ENCODE measurements at regions not wholly inside any gene's neighbourhood (a gene's known extent, or its start where the extent isn't known, plus 50 kb on each side); places are given as distances from the start of the nearest gene placed in this dataset.
"Not testable (repeated sequence)": the region's sequence is repeated elsewhere in the genome, so short reads cannot be mapped to it uniquely, and the experiment has no call there.

GRCh38 chr6:154623391-154623790 is 109.8 kb upstream of the SCAF8 start:
- intact Hi-C loops (cut with DNase I), result no loop called here
- no peak for DNase-seq
- no peak for ATAC-seq (ENCODE audit: poor library complexity)

- intact Hi-C loops (cut with DNase I), result no loop called here
- ATAC-seq (ENCODE audit: poor library complexity) (peak; percentile 58), DNase-seq (no peak)
These were observed 109.1 kb upstream of the SCAF8 start for GRCh38 chr6:154624038-154624599.

- ATAC-seq (ENCODE audit: poor library complexity); DNase-seq; intact Hi-C loops (cut with DNase I): not testable (repeated sequence)
These were observed 108.5 kb upstream of the SCAF8 start for GRCh38 chr6:154624727-154625126.

DNA sequence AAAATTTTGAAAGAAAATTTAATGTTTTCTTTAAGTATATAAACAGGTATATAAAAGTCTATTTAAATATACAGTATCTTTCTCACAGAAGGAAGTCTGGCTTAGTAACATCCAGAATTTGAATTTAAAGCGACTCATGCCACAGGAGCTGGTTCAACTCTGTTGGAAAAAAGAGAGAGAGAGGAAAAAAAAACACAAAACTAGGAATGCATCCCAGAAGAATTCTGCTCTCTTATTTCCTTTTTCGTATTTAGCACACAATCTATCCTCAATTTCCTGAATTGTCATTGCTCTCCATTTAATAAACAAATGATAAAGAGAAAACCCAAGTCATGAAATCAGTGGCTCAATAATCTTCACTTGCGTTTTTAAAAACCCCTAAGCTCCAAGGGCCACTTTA is 107.5 kb upstream of the SCAF8 start:
- intact Hi-C loops (cut with DNase I), result no loop called here
- DNase-seq (no peak), ATAC-seq (ENCODE audit: poor library complexity) (no peak)

GRCh38 chr6:154629127-154629526 is 104.1 kb upstream of the SCAF8 start:
- ATAC-seq (ENCODE audit: poor library complexity), result no peak
- intact Hi-C loops (cut with DNase I), result no loop called here
- no peak for DNase-seq

DNA sequence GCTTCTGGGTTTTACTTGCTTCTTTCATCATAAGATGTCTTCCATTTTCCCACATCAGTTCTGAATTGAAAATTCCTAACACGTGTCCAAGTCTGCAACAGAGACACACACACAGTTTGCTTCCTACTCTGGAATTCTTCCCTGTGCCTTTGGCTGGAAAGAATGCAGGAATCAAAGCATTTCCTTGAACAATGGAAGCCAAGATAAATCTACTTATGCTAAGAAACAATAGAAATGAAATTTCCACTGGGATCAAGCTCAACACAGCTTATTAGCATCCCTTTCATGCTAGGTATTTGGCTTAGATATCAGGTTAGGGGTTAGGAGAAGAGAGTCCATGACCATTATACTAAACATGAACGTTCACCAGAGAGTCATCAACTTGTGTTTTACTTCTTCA is 101.1 kb upstream of the SCAF8 start:
- intact Hi-C loops (cut with DNase I), result no loop called here
- no peak for ATAC-seq (ENCODE audit: poor library complexity)
- DNase-seq, result no peak

GRCh38 chr6:154637392-154637791 is 95.8 kb upstream of the SCAF8 start:
- no peak for DNase-seq
- ATAC-seq (ENCODE audit: poor library complexity), result no peak
- intact Hi-C loops (cut with DNase I), result no loop called here

GRCh38 chr6:154638369-154638768 is 94.8 kb upstream of the SCAF8 start:
- DNase-seq (no peak), ATAC-seq (ENCODE audit: poor library complexity) (no peak)
- intact Hi-C loops (cut with DNase I), result no loop called here

DNA sequence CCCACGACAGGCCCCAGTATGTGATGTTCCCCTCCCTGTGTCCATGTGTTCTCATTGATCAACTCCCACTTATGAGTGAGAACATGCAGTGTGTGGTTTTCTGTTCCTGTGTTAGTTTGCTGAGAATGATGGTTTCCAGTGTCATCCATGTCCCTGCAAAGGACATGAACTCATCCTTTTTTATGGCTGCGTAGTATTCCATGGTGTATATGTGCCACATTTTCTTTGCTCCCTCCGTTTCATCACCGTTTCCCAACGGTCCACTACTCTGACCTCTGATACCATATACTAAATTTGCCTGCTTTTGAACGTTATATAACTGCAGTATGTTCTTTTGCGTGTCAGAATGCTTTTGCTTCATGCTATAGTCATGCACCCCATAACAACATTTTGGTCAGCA is 94.0 kb upstream of the SCAF8 start:
- ATAC-seq (ENCODE audit: poor library complexity); DNase-seq; intact Hi-C loops (cut with DNase I): not testable (repeated sequence)

DNA sequence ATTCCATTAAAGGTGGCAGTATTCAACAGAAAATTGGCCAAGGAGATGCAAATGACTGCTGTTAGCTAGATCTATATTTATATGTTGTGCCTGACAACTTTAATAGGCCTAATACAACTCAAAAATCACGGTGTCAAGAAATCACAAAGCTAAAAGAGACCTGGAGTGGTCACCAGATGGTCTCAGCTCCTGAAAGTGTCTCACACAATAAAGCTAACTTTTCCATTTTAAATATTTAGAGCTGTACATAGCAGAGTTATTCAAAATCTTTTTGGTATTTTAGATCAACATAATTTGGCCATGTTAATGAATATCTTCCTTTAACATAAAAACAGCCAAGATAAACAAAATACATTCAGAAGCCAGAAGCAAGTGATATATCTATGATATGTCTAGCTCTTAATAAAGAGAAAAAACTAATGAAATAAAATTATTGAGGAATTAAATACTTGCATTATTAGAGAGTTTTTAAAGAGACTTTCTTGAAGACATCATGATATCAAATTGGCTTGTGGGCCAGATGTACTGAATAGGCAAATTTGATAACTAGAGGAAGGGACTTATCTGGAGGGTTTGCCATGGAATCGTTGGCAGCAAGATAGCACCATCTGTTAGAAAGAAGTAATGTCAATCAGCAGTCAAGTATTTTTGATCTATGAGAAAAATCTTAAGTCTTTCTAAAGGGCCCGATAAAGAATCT is 84.9 kb upstream of the SCAF8 start:
- intact Hi-C loops (cut with DNase I), result no loop called here
- ATAC-seq (ENCODE audit: poor library complexity) (no peak), DNase-seq (no peak)

DNA sequence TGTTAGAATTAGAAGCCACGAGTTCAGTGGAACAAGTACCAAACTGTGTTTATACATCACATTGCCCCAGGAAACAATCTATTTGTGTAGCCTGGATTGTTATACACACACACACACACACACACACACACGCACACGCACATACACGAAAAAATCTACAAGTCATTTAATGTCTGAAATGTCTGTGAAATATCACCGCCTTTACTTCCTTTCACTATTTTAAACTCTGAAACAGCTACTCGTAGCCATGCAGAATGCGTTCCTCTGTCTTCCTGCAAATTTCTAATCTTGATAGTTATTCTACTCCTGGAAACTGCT is 84.4 kb upstream of the SCAF8 start:
- ATAC-seq (ENCODE audit: poor library complexity) (no peak), DNase-seq (no peak)
- intact Hi-C loops (cut with DNase I), result no loop called here

GRCh38 chr6:154649721-154650120 is 83.5 kb upstream of the SCAF8 start:
- DNase-seq, result no peak
- intact Hi-C loops (cut with DNase I), result no loop called here
- ATAC-seq (ENCODE audit: poor library complexity), result no peak

GRCh38 chr6:154650351-154650750 is 82.9 kb upstream of the SCAF8 start:
- ATAC-seq (ENCODE audit: poor library complexity), result no peak
- intact Hi-C loops (cut with DNase I), result no loop called here

DNA sequence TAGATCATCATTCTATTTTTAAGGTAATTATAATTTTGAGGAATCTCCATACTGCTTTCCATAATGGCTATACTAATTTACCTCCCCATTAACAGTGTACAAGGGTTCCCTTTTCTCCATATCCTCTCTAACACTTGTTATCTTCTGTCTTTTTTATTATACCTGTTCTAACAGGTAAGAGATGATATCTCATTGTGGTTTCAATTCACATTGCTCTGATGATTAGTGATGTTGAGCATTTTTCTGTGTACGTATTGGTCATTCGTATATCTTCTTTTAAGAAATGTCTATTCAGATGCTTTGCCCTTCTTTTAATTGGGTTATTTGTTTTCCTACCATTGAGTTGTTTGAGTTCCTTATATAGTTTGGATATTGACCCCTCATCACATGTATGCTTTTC is 81.6 kb upstream of the SCAF8 start:
- ATAC-seq (ENCODE audit: poor library complexity), result no peak
- intact Hi-C loops (cut with DNase I), result no loop called here
- DNase-seq, result no peak

More at GRCh38 chr6:154650351-154650750, 82.9 kb upstream of the SCAF8 start:
- no peak for DNase-seq

DNA sequence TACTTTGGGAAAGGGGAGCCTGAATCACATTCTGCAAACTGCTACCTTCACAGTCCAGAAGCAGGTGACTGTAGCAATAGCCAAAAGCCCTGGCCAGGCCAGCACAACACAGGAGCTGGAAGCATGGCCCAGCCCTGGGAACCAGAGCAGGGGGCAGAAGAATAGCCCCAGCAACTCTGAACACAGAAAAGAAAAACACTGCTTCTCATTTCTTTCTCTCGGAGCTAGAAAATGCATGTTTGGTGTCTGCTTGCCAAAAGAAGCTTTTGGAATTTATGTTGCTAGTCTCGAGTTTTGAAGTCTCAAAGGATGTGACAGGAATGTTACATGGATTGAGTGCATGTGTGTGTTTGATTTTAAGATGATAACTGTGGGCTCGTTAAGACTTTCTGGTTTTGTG is 79.8 kb upstream of the SCAF8 start:
- ATAC-seq (ENCODE audit: poor library complexity) (no peak), DNase-seq (no peak)
- intact Hi-C loops (cut with DNase I), result no loop called here

DNA sequence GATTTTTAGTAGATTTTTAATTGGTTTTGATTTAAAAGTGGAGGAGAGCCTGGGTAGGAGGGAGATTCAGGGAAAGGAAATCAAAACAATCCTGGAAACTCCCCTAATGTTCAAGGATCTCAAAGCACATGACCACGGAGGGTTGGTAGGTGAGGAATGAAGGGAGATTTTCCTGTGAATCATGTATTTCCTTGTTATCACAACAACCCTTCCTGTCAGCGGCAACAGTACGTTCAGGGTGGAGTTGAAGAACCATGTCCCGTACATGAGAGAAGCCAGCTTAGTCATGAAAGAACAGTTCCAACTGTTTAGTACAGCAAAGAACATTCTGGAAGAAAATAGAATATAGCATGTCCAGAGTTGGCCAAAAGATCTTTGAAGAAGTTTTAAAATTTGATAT is 79.4 kb upstream of the SCAF8 start:
- ATAC-seq (ENCODE audit: poor library complexity), result no peak
- intact Hi-C loops (cut with DNase I), result no loop called here
- no peak for DNase-seq

- DNase-seq (no peak), ATAC-seq (ENCODE audit: poor library complexity) (no peak)
- intact Hi-C loops (cut with DNase I), result no loop called here
These were observed 76.6 kb upstream of the SCAF8 start for GRCh38 chr6:154656660-154657059.

DNA sequence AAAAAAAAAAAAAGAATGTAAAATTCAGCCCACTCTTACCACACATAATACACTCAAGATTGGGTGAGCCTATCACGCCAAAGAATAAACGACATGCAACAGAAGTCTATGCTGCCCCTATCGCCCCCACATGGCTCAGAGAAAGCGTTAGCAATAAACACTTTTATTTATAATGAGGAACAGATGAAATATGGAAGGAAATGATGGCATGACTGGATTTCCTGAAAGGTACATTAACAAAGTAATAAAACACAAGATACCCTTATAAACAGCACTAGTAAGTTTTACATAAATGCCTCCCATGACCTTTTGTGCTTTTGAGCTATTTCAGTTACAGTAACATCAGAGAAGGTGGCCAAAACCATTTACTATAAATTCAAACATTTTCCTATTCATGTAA is 71.4 kb upstream of the SCAF8 start:
- intact Hi-C loops (cut with DNase I), result no loop called here
- no peak for DNase-seq
- ATAC-seq (ENCODE audit: poor library complexity), result no peak

- intact Hi-C loops (cut with DNase I), result no loop called here
- DNase-seq (no peak), ATAC-seq (ENCODE audit: poor library complexity) (no peak)
These were observed 68.9 kb upstream of the SCAF8 start for GRCh38 chr6:154664287-154664686.

- intact Hi-C loops (cut with DNase I), result no loop called here
- ATAC-seq (ENCODE audit: poor library complexity) (no peak), DNase-seq (no peak)
These were observed 65.1 kb upstream of the SCAF8 start for GRCh38 chr6:154668156-154668555.

GRCh38 chr6:154672086-154672485 is 61.1 kb upstream of the SCAF8 start:
- intact Hi-C loops (cut with DNase I), result no loop called here
- ATAC-seq (ENCODE audit: poor library complexity) (no peak), DNase-seq (no peak)

Measured in Right ventricle myocardium superior (tissue), 1 donor.